HCT116 (cell line): ENCODE measurements at regions not wholly inside any gene's neighbourhood (a gene's known extent, or its start where the extent isn't known, plus 50 kb on each side); places are given as distances from the start of the nearest gene placed in this dataset.

ENCODE experiments used
- ATAC-seq: fragments of 200-7000 bp; cut with Tn5 transposase; 2 replicates; pipeline ENCODE4 v1.9.1; 2020; ENCODE audit warnings: mild to moderate bottlenecking, moderate library complexity
- BruUV-seq: library from RNA; stranded (reverse); fragments of 400-500 nt; replicated peaks from 2 replicates; lab custom pipeline; 2021; lab: Mats Ljungman, UMichigan
- CTCF ChIA-PET: fragments of 300-600 bp; sonication (Branson Sonifier 250); formaldehyde crosslinking; loops from one replicate; lab custom pipeline; 2021; ENCODE audit warnings: antibody characterized with exemption; lab: Charles Lee
- POLR2A ChIA-PET: fragments of 300-600, 350-600 bp; sonication (Branson Sonifier 250); formaldehyde crosslinking; loops from one replicate; lab custom pipeline; 2021; ENCODE audit warnings: antibody characterized with exemption; lab: Charles Lee
- RAD21 ChIA-PET, 2 experiments: fragments of 300-600 bp; sonication (Branson Sonifier 250); formaldehyde crosslinking; loops; one replicate each; lab custom pipeline; 2023; ENCODE audit warnings: low total read pairs in 2 of 2; ENCODE audit not compliant: uncharacterized antibody in 2 of 2, unreplicated experiment in 2 of 2, low non-redundant PET in 1 of 2; lab: Charles Lee
- DNase-seq: peaks from one replicate; pipeline ENCODE4 v3.0.0-alpha.2; 2010; ENCODE audit warnings: low read depth, low spot score
- H2AFZ ChIP-seq: fragments of 200-600 bp; shearing (Covaris generic), sonication (generic); 2 replicates; pipeline ENCODE4 v1.6.1; 2017; ENCODE audit warnings: low read depth, mixed run types, mixed read lengths, antibody characterized with exemption, low read length; ENCODE audit not compliant: poor library complexity, severe bottlenecking
- H3K27ac ChIP-seq: 2 replicates; pipeline ENCODE4 v1.5.1; 2012; ENCODE audit warnings: low read depth, low read length
- H3K27me3 ChIP-seq: fragments of 200-600 bp; sonication (generic); 2 replicates; pipeline ENCODE4 v1.6.1; 2016; ENCODE audit warnings: mixed run types, low read length, mixed read lengths; ENCODE audit not compliant: insufficient read depth
- H3K36me3 ChIP-seq, 2 experiments: fragments of 200-500 bp in 1 of 2; fragments of 200-600 bp in 1 of 2; sonication (Bioruptor generic) in 1 of 2; sonication (generic) in 1 of 2; 2 replicates each; pipeline versions ENCODE4 v1.5.1 to v1.6.1; 2014 to 2016; ENCODE audit warnings: low read length in 2 of 2, inconsistent platforms in 1 of 2, mixed read lengths in 1 of 2, mixed run types in 1 of 2; ENCODE audit not compliant: insufficient read depth in 2 of 2, control insufficient read depth in 1 of 2
- H3K4me1 ChIP-seq, 2 experiments: fragments of 200-600 bp in 1 of 2; sonication (generic) in 1 of 2; 2 replicates each; pipeline versions ENCODE4 v1.5.1 to v1.6.1; 2012 to 2017; ENCODE audit warnings: low read length in 2 of 2, inconsistent platforms in 1 of 2, mild to moderate bottlenecking in 1 of 2, mixed read lengths in 1 of 2, mixed run types in 1 of 2, moderate library complexity in 1 of 2; ENCODE audit not compliant: insufficient read depth in 2 of 2, control insufficient read depth in 1 of 2
- H3K4me2 ChIP-seq: fragments of 200-600 bp; sonication (generic); 2 replicates; pipeline ENCODE4 v1.6.1; 2017; ENCODE audit warnings: mixed run types, low read length, mixed read lengths
- H3K4me3 ChIP-seq, 2 experiments: fragments of 200-600 bp in 1 of 2; sonication (generic) in 1 of 2; replicated peaks in 1 of 2; 2 replicates each; pipeline ENCODE4 v1.5.1; 2011 to 2016; ENCODE audit warnings: low read length in 2 of 2, control low read depth in 1 of 2, low read depth in 1 of 2, mild to moderate bottlenecking in 1 of 2, mixed read lengths in 1 of 2, mixed run types in 1 of 2
- H3K79me2 ChIP-seq: fragments of 200-600 bp; sonication (generic); 2 replicates; pipeline ENCODE4 v1.6.1; 2017; ENCODE audit warnings: mild to moderate bottlenecking, mixed run types, low read length, moderate library complexity, mixed read lengths; ENCODE audit not compliant: insufficient read depth
- H3K9ac ChIP-seq: fragments of 200-600 bp; sonication (generic); 2 replicates; pipeline ENCODE4 v1.6.1; 2016; ENCODE audit warnings: low read length, mixed read lengths
- H3K9me2 ChIP-seq: fragments of 200-600 bp; sonication (generic), shearing (Covaris generic); 2 replicates; pipeline ENCODE4 v1.6.1; 2017; ENCODE audit warnings: mixed run types, mild to moderate bottlenecking, moderate library complexity; ENCODE audit not compliant: insufficient read depth
- H3K9me3 ChIP-seq, 2 experiments: fragments of 200-500 bp in 1 of 2; fragments of 200-600 bp in 1 of 2; sonication (Bioruptor generic) in 1 of 2; sonication (generic) in 1 of 2; 2 replicates each; pipeline ENCODE4 v1.6.1; 2014 to 2017; ENCODE audit warnings: low read length in 2 of 2, mixed read lengths in 2 of 2, inconsistent platforms in 1 of 2, low read depth in 1 of 2, mild to moderate bottlenecking in 1 of 2, mixed run types in 1 of 2, moderate library complexity in 1 of 2; ENCODE audit not compliant: control insufficient read depth in 1 of 2, insufficient read depth in 1 of 2
- H4K20me1 ChIP-seq: fragments of 200-600 bp; sonication (generic), shearing (Covaris generic); 2 replicates; pipeline ENCODE4 v1.6.1; 2017; ENCODE audit warnings: mixed run types, mild to moderate bottlenecking, moderate library complexity; ENCODE audit not compliant: insufficient read depth
- CBX3 ChIP-seq: IDR thresholded peaks from 2 replicates; pipeline ENCODE4 v1.6.1; 2012; ENCODE audit warnings: low read depth
- CEBPB ChIP-seq: IDR thresholded peaks from 2 replicates; pipeline ENCODE4 v1.6.1; 2012; ENCODE audit warnings: low read depth
- EGR1 ChIP-seq: IDR thresholded peaks from 2 replicates; pipeline ENCODE4 v1.6.1; 2012; ENCODE audit warnings: low read depth
- EZH2 ChIP-seq: fragments of 200-600 bp; sonication (generic); IDR thresholded peaks from 2 replicates; pipeline ENCODE4 v1.6.1; 2017; ENCODE audit warnings: antibody characterized with exemption, mixed run types
- EZH2phosphoT487 ChIP-seq: fragments of 200-600 bp; IDR thresholded peaks from 2 replicates; pipeline ENCODE4 v1.6.1; 2018; ENCODE audit warnings: antibody characterized with exemption, borderline replicate concordance
- JUND ChIP-seq: IDR thresholded peaks from 2 replicates; pipeline ENCODE4 v1.6.1; 2012
- MAX ChIP-seq: IDR thresholded peaks from 2 replicates; pipeline ENCODE4 v1.6.1; 2012
- POLR2AphosphoS5 ChIP-seq: IDR thresholded peaks from 2 replicates; pipeline ENCODE4 v1.6.1; 2011; ENCODE audit warnings: mild to moderate bottlenecking, low read depth, low read length, moderate library complexity
- RAD21 ChIP-seq: IDR thresholded peaks from 2 replicates; pipeline ENCODE4 v1.6.1; 2012; ENCODE audit warnings: low read depth, mild to moderate bottlenecking
- REST ChIP-seq: IDR thresholded peaks from 2 replicates; pipeline ENCODE4 v1.6.1; 2012; ENCODE audit warnings: low read depth
- SIN3A ChIP-seq: IDR thresholded peaks from 2 replicates; pipeline ENCODE4 v1.6.1; 2012; ENCODE audit warnings: low read depth
- SP1 ChIP-seq: IDR thresholded peaks from 2 replicates; pipeline ENCODE4 v1.6.1; 2012; ENCODE audit warnings: low read depth
- SRF ChIP-seq: IDR thresholded peaks from 2 replicates; pipeline ENCODE4 v1.6.1; 2012; ENCODE audit warnings: low read depth
- TCF7L2 ChIP-seq: IDR thresholded peaks from 2 replicates; pipeline ENCODE4 v1.7.0; 2011; ENCODE audit warnings: borderline replicate concordance, inconsistent platforms; ENCODE audit not compliant: insufficient read depth, insufficient read length; ENCODE audit errors: extremely low read depth
- ZFX ChIP-seq: fragments of 450-650 bp; IDR thresholded peaks from 2 replicates; pipeline ENCODE4 v1.6.1; 2017
- ZNF274 ChIP-seq: fragments of 200-500 bp; sonication (Bioruptor generic); IDR thresholded peaks from 2 replicates; pipeline ENCODE4 v1.6.1; 2014; ENCODE audit warnings: mild to moderate bottlenecking, low read depth, low read length, inconsistent platforms
- intact Hi-C: fragments of 100-400 bp; cut with micrococcal nuclease; formaldehyde crosslinking; loops from 2 replicates; pipeline ENCODE4 v1.10.0; 2022

- peaks cover 75% of the 10 kb centered on the region for H3K27me3 ChIP-seq
- no peaks in the 10 kb centered on the region for H3K9me3 ChIP-seq
- DNase-seq = no peak
- RAD21 ChIA-PET = no interaction called here
- H3K27ac ChIP-seq = no peak overlapping the region
- TF ChIP-seq ZNF274 (no peak), SRF (no peak), JUND (no peak), POLR2AphosphoS5 (no peak), RAD21 (no peak), SP1 (no peak), CBX3 (no peak), MAX (no peak), EZH2phosphoT487 (no peak), SIN3A (no peak), TCF7L2 (no peak), EZH2 (no peak), ZFX (no peak), EGR1 (no peak), CEBPB (no peak), REST (no peak)
- no TSS peak for BruUV-seq
- no peak overlapping the region for H3K4me3 ChIP-seq
- no peaks in the 10 kb centered on the region for H3K4me1 ChIP-seq
- no peaks in the 10 kb centered on the region for H3K79me2 ChIP-seq
- intact Hi-C loops = no loop called here
- POLR2A ChIA-PET = no interaction called here
- no peaks in the 10 kb centered on the region for H4K20me1 ChIP-seq
- H3K4me2 ChIP-seq = no peak overlapping the region
- no peak for ATAC-seq
- H3K36me3 ChIP-seq = no peaks in the 10 kb centered on the region
- no peak overlapping the region for H2AFZ ChIP-seq
- no peaks in the 10 kb centered on the region for H3K9me2 ChIP-seq
- no peak overlapping the region for H3K9ac ChIP-seq
- CTCF ChIA-PET = no interaction called here
These were observed 150.6 kb upstream of the COPS8 start for GRCh38 chr2:236935083-236935482.
